ENCODE measurements at regions not wholly inside any gene's neighbourhood (a gene's known extent, or its start where the extent isn't known, plus 50 kb on each side); places are given as distances from the start of the nearest gene placed in this dataset.

- TF ChIP-seq, protein P1, sequence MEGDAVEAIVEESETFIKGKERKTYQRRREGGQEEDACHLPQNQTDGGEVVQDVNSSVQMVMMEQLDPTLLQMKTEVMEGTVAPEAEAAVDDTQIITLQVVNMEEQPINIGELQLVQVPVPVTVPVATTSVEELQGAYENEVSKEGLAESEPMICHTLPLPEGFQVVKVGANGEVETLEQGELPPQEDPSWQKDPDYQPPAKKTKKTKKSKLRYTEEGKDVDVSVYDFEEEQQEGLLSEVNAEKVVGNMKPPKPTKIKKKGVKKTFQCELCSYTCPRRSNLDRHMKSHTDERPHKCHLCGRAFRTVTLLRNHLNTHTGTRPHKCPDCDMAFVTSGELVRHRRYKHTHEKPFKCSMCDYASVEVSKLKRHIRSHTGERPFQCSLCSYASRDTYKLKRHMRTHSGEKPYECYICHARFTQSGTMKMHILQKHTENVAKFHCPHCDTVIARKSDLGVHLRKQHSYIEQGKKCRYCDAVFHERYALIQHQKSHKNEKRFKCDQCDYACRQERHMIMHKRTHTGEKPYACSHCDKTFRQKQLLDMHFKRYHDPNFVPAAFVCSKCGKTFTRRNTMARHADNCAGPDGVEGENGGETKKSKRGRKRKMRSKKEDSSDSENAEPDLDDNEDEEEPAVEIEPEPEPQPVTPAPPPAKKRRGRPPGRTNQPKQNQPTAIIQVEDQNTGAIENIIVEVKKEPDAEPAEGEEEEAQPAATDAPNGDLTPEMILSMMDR (IDR thresholded peaks at IDR 0.05), result no peak
- no peak overlapping the region for H3K27ac ChIP-seq
These were observed 53.7 kb upstream of the ETS2 start for GRCh38 chr21:38752051-38752505.

- TF ChIP-seq, protein P1 (IDR thresholded peaks at IDR 0.05), result no peak
- no peak for TF ChIP-seq ZFX (IDR thresholded peaks at IDR 0.05; ENCODE audit: borderline replicate concordance)
These were observed 52.6 kb upstream of the ETS2 start for GRCh38 chr21:38753114-38753513.

GRCh38 chr21:38753557-38753971, 52.2 kb upstream of the ETS2 start:
- TF ChIP-seq, protein P1 (IDR thresholded peaks at IDR 0.05), result no peak
- no peak for TF ChIP-seq ZFX (IDR thresholded peaks at IDR 0.05; ENCODE audit: borderline replicate concordance)
- 0 out of 2 replicates have a peak overlapping the region, but pooled peaks have one; percentile 13 for H3K27ac ChIP-seq

More at GRCh38 chr21:38753114-38753513, 52.6 kb upstream of the ETS2 start:
- 0 out of 2 replicates have a peak overlapping the region, but pooled peaks have one; percentile 13 for H3K27ac ChIP-seq
